ENCODE measurements at regions not wholly inside any gene's neighbourhood (a gene's known extent, or its start where the extent isn't known, plus 50 kb on each side); places are given as distances from the start of the nearest gene placed in this dataset.
A peak's percentile ranks its signal among the peaks of the same experiment; 100 is the strongest.
"Not testable (repeated sequence)": the region's sequence is repeated elsewhere in the genome, so short reads cannot be mapped to it uniquely, and the experiment has no call there.

DNA sequence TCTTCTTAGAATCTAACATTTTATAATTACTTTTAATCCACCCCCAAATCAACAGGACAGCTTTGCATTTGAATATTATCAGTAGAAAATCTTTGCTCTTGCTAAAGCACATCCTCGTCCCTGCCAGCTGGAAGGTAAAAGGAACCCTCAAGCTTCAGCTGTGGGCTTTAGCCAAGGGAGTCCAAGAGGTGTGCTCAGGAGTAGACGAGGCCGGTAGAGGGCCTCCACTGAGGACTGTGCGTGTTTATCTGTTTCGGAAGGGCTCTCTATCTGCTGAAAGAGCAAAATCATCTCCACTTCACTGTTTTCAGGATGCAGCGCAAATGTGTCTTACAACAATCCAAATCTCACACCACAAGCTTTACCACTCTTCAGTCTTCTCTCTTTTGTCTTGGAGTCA, 257.4 kb upstream of the IL12A start:
- no peak for DNase-seq (ENCODE audit: low read depth, low spot score)
- no peak overlapping the region for H3K27ac ChIP-seq

DNA sequence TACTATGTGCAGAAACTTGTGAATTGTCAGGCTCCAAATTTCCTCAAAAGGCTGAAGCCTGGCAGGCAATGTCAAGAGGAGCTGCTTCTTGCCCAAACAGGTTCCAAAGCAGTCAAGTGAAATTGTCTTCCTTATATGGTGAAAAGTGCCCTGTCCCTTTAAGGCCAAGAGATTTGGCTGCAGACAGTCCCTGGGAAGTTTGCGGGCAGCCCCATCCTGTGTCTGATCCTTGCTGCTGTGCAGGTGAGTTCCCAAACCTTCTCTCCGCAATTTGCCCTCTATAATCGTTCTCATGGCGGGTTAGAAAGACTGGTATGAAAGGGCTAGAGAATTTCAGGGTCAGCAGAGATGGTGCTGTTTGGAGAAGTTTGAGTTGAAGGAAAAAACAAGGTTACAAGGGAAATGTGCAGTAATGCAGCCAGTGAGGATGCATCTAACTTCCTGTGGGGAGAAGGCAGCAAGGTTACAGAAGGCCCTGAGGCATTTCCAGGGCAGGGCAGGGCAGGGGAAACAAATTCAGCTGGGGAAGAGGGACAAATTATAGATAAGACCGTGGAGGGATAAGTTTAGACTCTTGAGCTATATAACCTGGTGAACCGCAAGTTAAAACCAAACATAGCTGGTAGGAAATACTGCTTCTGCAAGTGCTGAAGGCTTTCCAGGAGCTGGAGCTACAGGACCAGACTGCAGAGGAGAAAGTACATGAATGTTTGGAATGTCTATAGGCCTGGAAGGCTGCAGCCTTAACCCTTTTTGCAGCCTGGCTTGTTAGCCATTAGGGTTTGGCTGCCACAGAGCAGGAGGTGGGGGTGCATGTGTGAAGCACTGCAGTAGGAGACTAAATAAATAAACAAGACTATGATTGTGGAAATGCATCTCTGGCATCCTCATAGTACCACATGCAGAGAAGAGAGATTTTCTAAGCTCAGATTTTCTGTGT, 256.2 kb upstream of the IL12A start:
- H3K27ac ChIP-seq, result peak overlapping the region; percentile 10
- no peak for DNase-seq (ENCODE audit: low read depth, low spot score)

DNA sequence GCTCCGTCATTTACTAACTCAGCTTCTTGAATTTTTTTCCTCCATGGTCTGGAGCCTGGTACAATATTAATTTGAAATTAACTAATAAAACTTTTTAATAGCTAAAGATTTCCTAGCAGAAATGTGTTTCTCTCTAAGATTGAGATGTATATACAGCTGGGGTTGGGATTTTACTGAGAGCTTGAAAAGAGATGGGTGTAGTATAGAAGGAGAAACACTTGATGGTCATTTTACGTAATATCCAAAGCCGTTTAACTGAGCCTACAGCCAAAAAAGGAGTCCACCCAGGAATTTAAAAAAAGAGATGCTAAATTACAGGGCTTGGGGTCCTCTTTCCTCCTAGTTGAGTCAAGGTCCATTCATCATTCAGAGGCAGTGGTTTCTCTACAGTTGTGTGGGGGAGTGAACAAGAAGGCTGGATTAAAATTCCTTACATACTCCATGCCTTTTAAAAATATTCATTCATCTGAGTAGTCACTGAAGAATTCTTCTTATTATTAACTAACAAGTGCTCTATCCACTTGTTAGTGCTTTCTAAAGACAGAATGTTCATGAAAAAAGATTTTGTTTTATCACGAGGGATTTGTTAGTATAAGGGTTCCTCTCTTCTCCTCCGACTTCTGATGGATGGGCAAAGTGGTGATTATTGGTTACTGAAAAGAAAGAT, 255.3 kb upstream of the IL12A start:
- no peak overlapping the region for H3K27ac ChIP-seq
- DNase-seq (ENCODE audit: low read depth, low spot score), result no peak

DNA sequence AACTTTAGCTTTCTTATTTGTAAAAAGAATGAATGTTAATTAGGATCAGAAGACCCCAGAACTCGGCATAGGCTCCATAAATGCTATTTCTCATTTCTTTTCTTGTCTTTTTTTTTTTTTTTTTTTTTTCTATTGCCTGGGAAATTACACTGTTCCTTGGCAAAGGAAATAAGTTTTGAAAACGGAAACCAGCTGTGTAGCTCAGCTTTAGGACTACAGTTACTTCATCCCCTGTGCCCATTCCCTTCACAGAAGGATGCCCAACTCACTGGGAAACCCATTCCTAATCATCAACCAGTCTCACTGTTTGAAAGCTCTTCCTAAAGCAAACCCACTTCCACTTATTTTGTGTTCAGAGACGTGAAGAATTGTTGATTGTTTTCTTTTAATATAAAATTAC, 254.0 kb upstream of the IL12A start:
- no peak overlapping the region for H3K27ac ChIP-seq
- DNase-seq (ENCODE audit: low read depth, low spot score), result no peak

DNA sequence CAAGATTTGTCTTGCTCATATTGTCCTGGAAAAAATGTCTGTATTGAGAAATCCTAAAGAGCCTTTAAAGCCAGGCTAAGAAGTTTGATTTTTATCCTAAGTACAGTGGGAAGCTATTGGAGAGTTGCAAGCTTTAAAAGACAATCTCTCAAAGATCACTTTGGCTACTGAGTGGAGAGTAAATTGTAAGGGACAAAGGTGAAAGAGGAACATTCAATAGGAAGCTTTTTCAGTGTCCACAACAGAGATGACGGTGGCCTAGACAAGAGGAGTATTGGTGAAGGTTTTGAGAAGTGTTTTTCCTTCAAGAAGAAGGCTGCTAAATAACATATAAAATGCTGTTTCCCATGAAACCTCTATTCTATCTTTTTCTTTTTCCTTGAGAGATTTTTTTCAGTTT, 249.5 kb upstream of the IL12A start:
- DNase-seq (ENCODE audit: low read depth, low spot score), result no peak
- H3K27ac ChIP-seq, result no peak overlapping the region

DNA sequence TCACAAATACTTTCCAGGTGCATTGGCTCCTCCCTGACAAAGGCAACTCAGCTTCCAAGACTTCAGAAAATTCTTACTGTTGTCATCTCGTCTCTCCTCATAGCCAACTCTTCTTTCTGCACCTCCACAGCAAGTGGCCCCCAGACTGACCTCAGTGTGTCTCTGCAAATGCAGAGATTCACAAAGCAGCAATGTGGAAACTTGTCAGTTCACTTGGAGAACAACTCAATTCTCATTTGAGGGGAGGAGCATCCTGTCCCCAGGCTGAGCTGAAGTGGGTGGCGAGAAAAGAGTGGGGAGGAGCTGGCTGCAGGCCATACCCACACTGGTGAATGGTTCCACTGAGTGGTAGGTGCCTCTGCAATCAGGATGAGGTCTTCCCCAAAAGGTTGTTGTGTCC, 248.7 kb upstream of the IL12A start:
- no peak overlapping the region for H3K27ac ChIP-seq
- DNase-seq (ENCODE audit: low read depth, low spot score), result no peak

DNA sequence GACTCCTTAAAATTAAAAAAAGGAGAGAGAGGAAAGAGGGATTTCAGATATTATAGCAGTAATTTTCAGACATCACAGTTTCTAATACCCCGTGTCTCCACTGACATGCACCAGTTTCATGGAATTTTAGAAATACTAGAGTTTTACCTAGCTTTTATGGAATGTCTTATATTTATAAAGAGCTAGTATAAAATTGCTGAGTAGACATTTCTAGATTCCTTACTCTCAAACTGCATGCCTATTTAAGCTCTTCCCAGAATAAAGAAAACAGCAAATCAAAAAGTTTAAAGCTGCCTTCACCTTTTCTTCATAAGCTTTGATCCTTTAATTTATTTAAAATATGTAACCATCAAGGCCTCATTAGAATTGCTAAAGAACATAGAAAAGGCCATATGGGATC, 247.4 kb upstream of the IL12A start:
- no peak overlapping the region for H3K27ac ChIP-seq
- no peak for DNase-seq (ENCODE audit: low read depth, low spot score)

DNA sequence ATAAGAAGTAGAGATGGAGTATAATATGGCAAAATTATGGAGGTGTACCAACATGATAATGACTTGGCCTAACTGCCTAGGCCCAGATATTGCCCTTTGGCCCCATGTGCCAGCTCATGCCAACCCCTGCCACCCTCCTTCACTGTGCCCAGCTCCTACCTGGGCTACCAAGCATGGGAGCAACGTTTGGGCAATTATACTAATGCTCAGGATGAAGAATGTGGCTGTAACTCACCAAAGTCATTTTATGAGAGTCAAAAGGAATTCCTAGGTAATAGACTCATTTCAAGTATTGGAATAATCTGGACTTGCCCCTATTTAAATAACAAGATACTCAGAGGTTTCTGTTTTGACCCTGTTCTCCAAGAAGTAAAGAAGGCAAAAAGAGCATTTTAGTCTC, 240.2 kb upstream of the IL12A start:
- H3K27ac ChIP-seq, result no peak overlapping the region
- no peak for DNase-seq (ENCODE audit: low read depth, low spot score)

DNA sequence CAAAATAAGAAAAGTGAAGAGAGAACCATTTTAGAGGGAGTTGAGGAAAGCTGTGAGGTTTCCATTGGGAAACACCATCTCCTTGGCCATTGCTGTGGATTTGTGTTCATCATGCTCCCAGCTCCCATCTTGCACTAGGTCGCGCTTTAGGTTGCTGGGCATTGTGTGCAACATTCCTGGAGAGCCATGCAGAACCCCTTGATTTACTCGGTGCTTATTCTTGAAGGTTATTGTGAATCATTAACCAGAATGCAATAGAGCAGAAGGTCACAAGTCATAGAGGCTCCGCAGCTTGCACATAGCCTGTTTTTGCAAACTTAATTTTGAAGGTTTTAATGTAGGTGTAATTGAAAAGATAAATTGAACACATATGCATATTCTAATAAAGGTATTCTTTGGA, 239.2 kb upstream of the IL12A start:
- no peak overlapping the region for H3K27ac ChIP-seq
- DNase-seq (ENCODE audit: low read depth, low spot score), result no peak

DNA sequence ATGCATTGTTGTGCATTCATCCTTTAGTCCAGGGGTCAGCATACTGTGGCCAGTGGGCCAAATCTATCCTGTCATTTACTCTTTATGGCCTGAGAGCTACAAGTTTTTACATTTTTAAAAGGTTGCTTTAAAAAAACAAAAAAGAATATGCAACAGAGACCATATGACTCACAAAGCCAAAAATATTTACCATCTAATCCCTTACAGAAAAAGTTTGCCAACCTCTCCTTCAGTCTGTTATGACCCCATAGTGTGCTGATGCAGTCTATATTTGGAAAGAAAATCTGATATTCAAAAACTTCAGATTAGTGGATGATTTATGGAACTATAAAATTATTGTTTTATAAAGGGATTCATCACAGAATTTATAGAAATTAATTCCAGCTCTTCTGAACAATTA, 237.5 kb upstream of the IL12A start:
- no peak for DNase-seq (ENCODE audit: low read depth, low spot score)
- H3K27ac ChIP-seq, result no peak overlapping the region

DNA sequence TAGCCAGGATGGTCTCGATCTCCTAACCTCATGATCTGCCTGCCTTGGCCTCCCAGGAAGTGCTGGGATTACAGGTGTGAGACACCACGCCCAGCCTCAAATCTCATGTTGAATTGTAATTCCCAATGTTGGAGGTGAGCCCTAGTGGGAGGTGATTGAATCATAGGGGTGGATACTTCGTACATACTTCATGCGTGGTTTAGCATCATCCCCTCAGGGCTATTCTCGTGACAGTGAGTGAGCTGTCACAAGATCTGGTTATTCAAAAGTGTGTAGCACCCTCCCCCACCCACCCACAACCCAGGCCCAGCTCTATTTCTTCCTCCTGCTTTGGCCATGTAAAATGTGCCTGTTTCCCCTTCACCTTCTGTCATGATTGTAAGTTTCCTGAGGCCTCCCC, 236.9 kb upstream of the IL12A start:
- no peak for DNase-seq (ENCODE audit: low read depth, low spot score)

DNA sequence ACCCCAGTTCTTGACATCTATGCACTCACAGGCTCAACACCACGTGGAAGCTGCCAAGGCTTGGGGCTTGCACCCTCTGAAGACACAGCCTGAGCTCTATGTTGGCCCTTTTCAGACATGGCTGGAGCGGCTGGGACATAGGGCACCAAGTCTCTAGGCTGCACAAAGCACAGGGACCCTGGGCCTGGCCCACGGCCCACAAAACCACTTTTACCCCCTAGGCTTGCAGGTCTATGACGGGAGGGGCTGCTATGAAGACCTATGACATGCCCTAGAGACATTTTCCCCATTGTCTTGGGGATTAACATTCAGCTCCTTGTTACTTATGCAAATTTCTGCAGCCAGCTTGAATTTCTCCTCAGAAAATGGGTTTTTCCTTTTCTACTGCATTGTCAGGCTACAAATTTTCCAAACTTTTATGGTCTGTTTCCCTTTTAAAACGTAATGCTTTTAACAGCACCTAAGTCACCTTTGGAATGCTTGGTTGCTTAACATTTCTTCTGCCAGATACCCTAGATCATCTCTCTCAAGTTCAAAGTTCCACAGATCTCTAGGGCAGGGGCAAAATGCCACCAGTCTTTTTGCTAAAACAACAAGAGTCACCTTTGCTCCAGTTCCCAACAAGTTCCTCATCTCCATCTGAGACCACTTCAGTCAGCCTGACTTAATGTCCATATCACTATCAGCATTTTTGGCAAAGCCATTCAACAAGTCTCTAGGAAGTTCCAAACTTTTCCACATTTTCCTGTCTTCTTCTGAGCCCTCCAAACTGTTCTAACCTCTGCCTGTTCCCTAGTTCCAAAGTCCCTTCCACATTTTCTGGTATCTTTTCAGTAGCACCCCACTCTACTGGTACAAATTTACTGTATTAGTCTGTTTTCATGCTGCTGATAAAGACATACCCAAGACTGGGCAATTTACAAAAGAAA, 232.1 kb upstream of the IL12A start:
- DNase-seq (ENCODE audit: low read depth, low spot score); H3K27ac ChIP-seq: not testable (repeated sequence)

More for the DNA sequence above, 236.9 kb upstream of the IL12A start:
- H3K27ac ChIP-seq, result no peak overlapping the region

DNA sequence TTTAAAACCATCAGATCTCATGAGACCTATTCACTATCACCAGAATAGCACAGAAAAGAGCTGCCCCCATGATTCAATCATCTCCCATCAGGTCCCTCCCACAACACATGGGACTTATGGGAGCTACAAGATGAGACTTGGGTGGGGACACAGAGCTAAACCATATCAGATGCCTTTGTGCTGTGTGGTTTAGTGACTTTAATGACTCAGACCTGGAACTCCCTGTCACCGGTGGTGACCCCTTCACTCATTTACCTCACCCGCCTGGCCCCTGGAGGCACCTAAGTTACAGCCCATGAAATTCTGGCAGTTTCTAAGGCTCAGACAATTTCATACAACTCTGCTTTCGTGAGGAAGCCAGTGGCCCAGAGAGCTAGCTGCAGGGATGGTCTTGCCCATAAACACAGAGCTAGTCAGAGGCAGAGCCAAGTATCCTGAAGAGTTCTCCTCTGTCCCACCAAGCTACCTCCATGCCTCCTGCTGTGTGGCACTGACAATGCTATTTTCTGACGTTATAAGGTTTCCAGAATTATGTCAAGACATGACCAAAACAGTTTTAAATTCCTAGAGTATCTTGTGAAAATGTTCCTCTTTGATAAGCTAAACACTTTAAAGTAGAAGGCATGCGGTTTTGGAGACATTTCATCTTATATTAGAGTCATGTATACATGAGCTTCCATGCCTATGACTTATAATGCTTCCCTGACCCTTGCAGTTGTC, 231.1 kb upstream of the IL12A start:
- DNase-seq (ENCODE audit: low read depth, low spot score), result no peak
- H3K27ac ChIP-seq, result no peak overlapping the region

DNA sequence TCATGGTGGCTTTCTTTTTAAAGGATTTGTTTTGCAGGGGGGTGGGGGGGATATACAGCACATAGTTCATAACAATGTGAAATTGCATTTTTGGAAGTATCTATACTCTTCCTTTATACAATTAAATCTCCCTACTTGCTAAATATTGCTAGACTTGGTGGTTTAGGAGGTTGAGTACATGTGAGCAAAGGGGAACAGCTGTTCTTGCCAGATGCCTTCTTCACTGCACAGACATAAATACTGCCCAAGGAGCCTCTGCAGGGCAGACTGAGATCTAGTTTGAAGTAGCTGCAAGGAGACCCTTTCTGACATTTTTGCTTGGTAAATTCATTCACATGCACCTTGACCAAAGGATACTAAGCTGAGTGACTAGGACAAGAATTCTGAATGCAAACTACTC, 228.6 kb upstream of the IL12A start:
- DNase-seq (ENCODE audit: low read depth, low spot score), result no peak
- H3K27ac ChIP-seq, result no peak overlapping the region

DNA sequence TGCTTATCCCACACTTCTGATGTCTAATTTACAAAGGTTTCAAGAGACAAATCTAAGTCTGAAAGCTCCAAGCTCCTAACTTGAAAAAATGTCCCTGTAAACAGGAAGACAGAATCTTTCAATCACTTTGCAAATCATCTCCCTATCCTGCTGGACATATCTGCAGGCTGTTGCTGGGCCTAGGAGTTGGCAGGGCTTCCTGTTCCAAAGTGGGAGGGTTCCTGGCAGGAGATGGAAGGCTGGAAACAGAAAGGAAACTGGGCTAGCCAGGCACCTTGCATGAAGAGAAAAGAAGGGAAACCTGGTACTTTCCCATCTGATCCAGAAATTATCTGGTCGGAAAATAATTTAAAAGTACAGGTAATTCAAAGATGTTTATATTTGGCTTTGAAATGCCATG, 227.3 kb upstream of the IL12A start:
- H3K27ac ChIP-seq, result peak overlapping the region; percentile 86
- no peak for DNase-seq (ENCODE audit: low read depth, low spot score)

DNA sequence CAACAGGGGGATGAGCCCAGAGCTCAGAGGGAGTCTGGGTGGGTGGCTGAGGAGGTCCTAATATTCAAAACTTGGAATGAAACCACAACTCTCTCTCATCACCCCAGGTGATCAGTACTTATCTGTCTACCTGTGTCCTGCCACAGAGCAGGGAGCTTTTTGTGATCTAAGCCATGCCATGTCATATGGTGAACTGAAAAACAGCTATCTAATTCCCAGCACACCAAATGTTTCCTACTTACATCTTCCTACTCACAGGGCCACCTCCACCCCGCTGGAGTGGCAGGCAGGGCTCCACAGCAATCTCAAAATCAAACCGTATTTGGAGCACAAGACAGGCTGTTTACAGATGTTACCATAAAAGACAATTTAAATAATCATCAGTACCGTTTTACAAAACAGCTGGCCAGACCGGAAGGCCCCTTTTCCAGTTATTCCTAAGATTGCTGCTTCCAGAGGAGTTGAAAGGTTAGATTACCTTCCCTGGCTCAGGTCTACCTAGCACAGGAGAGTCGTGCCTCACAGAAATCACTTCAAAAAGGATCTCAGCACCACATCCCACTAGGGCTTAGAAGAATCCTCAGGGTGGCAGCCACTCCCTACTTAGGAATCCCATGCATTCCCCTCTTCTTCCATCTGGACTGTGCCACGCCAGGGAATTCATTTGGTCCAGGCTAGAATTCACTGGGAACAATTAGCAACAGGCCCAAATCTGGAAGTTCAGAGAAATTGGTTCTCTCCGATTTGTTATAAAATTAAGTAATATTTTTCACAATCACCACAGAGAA, 226.6 kb upstream of the IL12A start:
- DNase-seq (ENCODE audit: low read depth, low spot score), result no peak
- peak overlapping the region; percentile 86 for H3K27ac ChIP-seq

DNA sequence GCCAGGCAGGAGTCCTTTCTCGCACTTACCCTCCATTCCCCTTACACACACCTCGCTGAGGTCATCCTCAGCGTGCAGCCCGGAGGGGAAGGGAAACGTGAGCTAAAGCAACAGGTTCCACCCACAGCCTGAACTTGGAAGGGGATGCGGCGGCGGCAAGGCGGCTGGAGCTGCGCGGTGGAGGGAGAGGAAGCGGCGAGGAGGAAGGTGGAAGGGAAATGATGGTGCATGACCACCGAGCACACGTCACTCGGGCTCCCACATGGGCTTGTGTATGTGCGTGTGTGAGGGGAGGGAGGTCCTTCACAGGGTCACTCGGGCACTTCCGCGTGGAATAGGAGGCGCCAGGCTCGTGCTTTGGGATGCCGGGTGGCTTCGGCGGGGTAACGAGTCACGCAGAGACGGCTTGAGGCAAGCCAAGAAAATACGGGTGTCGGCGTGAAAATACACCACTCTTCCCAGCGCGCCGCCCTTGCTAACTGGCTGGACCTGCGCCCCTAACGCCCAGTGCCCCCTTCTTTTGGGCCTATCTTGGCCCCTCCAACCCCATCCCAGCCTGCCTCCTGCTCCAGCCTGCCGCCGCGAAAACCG, 225.5 kb upstream of the IL12A start:
- H3K27ac ChIP-seq, result peak overlapping the region; percentile 86
- no peak for DNase-seq (ENCODE audit: low read depth, low spot score)

DNA sequence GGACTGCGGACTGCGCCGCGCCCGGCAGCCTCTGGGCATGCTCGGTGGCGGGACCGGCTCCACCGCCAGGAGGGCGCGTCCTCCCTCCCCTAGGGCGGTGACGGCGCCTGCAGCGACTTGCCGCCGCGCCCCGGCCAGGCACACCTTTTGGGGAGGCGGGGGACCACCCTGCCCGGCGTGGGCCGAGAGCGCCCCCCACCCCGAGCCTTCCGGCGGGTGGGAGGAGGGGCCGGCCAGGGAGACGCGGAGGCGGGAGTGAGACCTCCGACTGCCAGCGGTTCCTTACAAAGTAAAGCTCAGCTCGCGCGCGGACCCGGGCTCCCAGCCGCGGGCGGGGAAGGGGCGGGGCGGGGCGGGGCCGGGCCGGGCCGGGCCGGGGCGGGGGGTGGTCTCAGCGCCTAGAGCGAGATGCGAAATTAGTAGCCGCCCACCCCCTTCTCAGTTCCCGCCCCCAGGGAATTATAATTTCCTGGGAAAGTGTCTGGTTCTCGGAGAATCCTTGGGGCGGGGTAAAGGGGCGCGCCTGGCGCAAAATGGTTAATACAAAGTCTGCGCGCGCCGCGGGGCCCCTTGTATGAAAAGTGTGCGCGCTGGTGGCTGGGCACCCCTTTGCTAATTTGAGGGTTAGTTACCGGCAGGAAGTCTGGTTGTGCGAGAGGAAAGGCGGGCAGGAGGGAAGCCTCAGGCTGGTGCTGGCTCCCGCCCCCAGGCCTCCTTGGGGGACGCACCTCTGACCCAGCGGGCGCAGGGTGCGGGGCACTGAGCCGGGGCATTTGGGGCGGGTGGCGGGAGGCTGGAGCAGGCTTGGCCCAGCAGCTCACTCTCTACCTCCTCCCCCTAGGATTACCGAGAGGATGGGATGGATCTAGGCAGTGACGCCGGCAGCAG, 224.8 kb upstream of the IL12A start:
- H3K27ac ChIP-seq, result peak overlapping the region; percentile 86
- DNase-seq (ENCODE audit: low read depth, low spot score), result no peak

All from epithelial cell of prostate (primary cell).